ENCODE measurements at regions not wholly inside any gene's neighbourhood (a gene's known extent, or its start where the extent isn't known, plus 50 kb on each side); places are given as distances from the start of the nearest gene placed in this dataset.

DNA sequence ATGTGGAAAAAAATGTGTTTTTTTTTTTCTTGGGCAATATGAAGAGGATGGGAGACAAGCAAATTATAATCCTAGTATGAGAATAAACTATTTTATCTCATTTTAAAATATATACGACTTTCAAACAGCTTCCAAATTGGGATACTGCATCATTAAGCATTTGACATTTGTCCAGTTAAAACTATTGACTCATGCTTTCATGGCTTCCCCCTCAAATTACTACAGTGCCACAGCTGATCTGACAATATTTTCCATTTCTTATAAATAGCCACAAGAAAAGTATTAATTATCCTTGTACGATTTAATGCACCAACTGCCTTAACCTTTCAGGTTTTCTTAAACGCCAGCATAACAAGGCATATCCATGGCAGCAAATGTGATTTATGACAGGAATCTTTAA lies 1134.8 kb upstream of the ZEB2 start:
- TF ChIP-seq, protein P1, sequence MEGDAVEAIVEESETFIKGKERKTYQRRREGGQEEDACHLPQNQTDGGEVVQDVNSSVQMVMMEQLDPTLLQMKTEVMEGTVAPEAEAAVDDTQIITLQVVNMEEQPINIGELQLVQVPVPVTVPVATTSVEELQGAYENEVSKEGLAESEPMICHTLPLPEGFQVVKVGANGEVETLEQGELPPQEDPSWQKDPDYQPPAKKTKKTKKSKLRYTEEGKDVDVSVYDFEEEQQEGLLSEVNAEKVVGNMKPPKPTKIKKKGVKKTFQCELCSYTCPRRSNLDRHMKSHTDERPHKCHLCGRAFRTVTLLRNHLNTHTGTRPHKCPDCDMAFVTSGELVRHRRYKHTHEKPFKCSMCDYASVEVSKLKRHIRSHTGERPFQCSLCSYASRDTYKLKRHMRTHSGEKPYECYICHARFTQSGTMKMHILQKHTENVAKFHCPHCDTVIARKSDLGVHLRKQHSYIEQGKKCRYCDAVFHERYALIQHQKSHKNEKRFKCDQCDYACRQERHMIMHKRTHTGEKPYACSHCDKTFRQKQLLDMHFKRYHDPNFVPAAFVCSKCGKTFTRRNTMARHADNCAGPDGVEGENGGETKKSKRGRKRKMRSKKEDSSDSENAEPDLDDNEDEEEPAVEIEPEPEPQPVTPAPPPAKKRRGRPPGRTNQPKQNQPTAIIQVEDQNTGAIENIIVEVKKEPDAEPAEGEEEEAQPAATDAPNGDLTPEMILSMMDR (IDR thresholded peaks at IDR 0.05; ENCODE audit: insufficient read depth, low read length) = no peak
- TF ChIP-seq POLR2AphosphoS5 (IDR thresholded peaks at IDR 0.05; ENCODE audit: low read depth) = no peak
- no peak for TF ChIP-seq SPI1 (IDR thresholded peaks at IDR 0.05; ENCODE audit: borderline replicate concordance, low read depth)
- no peak for TF ChIP-seq GABPA (IDR thresholded peaks at IDR 0.05; ENCODE audit: low read depth)
- TF ChIP-seq, protein P2, sequence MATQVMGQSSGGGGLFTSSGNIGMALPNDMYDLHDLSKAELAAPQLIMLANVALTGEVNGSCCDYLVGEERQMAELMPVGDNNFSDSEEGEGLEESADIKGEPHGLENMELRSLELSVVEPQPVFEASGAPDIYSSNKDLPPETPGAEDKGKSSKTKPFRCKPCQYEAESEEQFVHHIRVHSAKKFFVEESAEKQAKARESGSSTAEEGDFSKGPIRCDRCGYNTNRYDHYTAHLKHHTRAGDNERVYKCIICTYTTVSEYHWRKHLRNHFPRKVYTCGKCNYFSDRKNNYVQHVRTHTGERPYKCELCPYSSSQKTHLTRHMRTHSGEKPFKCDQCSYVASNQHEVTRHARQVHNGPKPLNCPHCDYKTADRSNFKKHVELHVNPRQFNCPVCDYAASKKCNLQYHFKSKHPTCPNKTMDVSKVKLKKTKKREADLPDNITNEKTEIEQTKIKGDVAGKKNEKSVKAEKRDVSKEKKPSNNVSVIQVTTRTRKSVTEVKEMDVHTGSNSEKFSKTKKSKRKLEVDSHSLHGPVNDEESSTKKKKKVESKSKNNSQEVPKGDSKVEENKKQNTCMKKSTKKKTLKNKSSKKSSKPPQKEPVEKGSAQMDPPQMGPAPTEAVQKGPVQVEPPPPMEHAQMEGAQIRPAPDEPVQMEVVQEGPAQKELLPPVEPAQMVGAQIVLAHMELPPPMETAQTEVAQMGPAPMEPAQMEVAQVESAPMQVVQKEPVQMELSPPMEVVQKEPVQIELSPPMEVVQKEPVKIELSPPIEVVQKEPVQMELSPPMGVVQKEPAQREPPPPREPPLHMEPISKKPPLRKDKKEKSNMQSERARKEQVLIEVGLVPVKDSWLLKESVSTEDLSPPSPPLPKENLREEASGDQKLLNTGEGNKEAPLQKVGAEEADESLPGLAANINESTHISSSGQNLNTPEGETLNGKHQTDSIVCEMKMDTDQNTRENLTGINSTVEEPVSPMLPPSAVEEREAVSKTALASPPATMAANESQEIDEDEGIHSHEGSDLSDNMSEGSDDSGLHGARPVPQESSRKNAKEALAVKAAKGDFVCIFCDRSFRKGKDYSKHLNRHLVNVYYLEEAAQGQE (IDR thresholded peaks at IDR 0.05; ENCODE audit: insufficient replicate concordance, low read depth) = no peak

Measured in HL-60 (cell line).